Endothelial cell of umbilical vein (primary cell): ENCODE measurements at regions not wholly inside any gene's neighbourhood (a gene's known extent, or its start where the extent isn't known, plus 50 kb on each side); places are given as distances from the start of the nearest gene placed in this dataset.

ENCODE experiments used
- BruUV-seq: library from RNA; stranded (reverse); fragments of 400-500 nt; replicated peaks from 2 replicates; lab custom pipeline; 2021; lab: Mats Ljungman, UMichigan
- CTCF ChIA-PET: fragments of 300-600, 350-600 bp; sonication (Branson Sonifier 250); formaldehyde crosslinking; loops from one replicate; lab custom pipeline; 2021; ENCODE audit warnings: antibody characterized with exemption, inconsistent platforms; lab: Charles Lee
- POLR2A ChIA-PET: fragments of 300-600, 350-600 bp; sonication (Branson Sonifier 250); formaldehyde crosslinking; loops from one replicate; lab custom pipeline; 2021; ENCODE audit warnings: antibody characterized with exemption, inconsistent platforms; lab: Charles Lee
- DNase-seq: peaks from one replicate; pipeline ENCODE4 v3.0.0-alpha.2; 2011; ENCODE audit warnings: low read depth, low spot score
- FAIRE-seq: peaks from 2 replicates; lab custom pipeline; 2011; peaks lifted over from hg19 to GRCh38; lab: Jason Lieb, UNC
- H2AFZ ChIP-seq: 2 replicates; pipeline ENCODE4 v1.6.0; 2012; ENCODE audit warnings: low read depth, low read length, control low read depth, inconsistent platforms
- H3K27ac ChIP-seq: 2 replicates; pipeline ENCODE4 v1.5.1; 2011; ENCODE audit warnings: low read depth, mild to moderate bottlenecking, control low read depth, low read length, moderate library complexity; ENCODE audit not compliant: insufficient read depth
- H3K27me3 ChIP-seq, 2 experiments: 2 replicates each; pipeline versions ENCODE4 v1.6.0 to v1.6.1; 2011; ENCODE audit warnings: low read length in 2 of 2, mixed read lengths in 1 of 2; ENCODE audit not compliant: control insufficient read depth in 2 of 2, insufficient read depth in 2 of 2
- H3K36me3 ChIP-seq, 2 experiments: 2 replicates in 1 of 2; 3 replicates in 1 of 2; pipeline ENCODE4 v1.5.1; 2011; ENCODE audit warnings: low read length in 2 of 2, mild to moderate bottlenecking in 1 of 2, moderate library complexity in 1 of 2; ENCODE audit not compliant: control insufficient read depth in 2 of 2, insufficient read depth in 2 of 2; ENCODE audit errors: extremely low read depth in 1 of 2
- H3K4me1 ChIP-seq: 3 replicates; pipeline ENCODE4 v1.5.1; 2011; ENCODE audit warnings: mild to moderate bottlenecking, low read length; ENCODE audit not compliant: control insufficient read depth, insufficient read depth; ENCODE audit errors: extremely low read depth
- H3K4me2 ChIP-seq: 2 replicates; pipeline ENCODE4 v1.6.1; 2011; ENCODE audit warnings: low read length, control low read depth, mixed read lengths; ENCODE audit not compliant: insufficient read depth
- H3K4me3 ChIP-seq, 3 experiments: fragments of 200-600 bp in 1 of 3; sonication (generic), shearing (Covaris generic) in 1 of 3; replicated peaks in 1 of 3; 2 replicates each; pipeline ENCODE4 v1.5.1; 2011 to 2016; ENCODE audit warnings: control low read depth in 3 of 3, low read length in 3 of 3, mild to moderate bottlenecking in 2 of 3, inconsistent platforms in 1 of 3, low read depth in 1 of 3, moderate library complexity in 1 of 3; ENCODE audit not compliant: insufficient read depth in 1 of 3
- H3K79me2 ChIP-seq: 2 replicates; pipeline ENCODE4 v1.6.0; 2012; ENCODE audit warnings: low read length, inconsistent platforms; ENCODE audit not compliant: control insufficient read depth, insufficient read depth
- H3K9ac ChIP-seq: replicated peaks from 2 replicates; pipeline ENCODE3; 2011; ENCODE audit warnings: low read length, control low read depth; ENCODE audit not compliant: insufficient read depth; ENCODE audit errors: extremely low read depth
- H3K9me1 ChIP-seq: replicated peaks from 3 replicates; pipeline ENCODE4 v1.6.0; 2011; ENCODE audit warnings: mild to moderate bottlenecking, low read length; ENCODE audit not compliant: control insufficient read depth, insufficient read depth; ENCODE audit errors: extremely low read depth
- H3K9me3 ChIP-seq: replicated peaks from 2 replicates; pipeline ENCODE4 v1.5.1; 2012; ENCODE audit warnings: low read length, inconsistent platforms; ENCODE audit not compliant: control insufficient read depth, insufficient read depth
- H4K20me1 ChIP-seq: replicated peaks from 2 replicates; pipeline ENCODE3; 2011; ENCODE audit warnings: mild to moderate bottlenecking, low read length; ENCODE audit not compliant: control insufficient read depth, insufficient read depth; ENCODE audit errors: extremely low read depth
- EZH2 ChIP-seq: IDR thresholded peaks from 2 replicates; pipeline ENCODE4 v1.6.1; 2012; ENCODE audit warnings: borderline replicate concordance, low read depth, mild to moderate bottlenecking, moderate library complexity, low read length, inconsistent platforms; ENCODE audit not compliant: severe bottlenecking
- FOS ChIP-seq: IDR thresholded peaks from 2 replicates; pipeline ENCODE4 v1.6.1; 2011; ENCODE audit warnings: mild to moderate bottlenecking, low read length, moderate library complexity, borderline replicate concordance; ENCODE audit not compliant: insufficient read depth
- GATA2 ChIP-seq: IDR thresholded peaks from 2 replicates; pipeline ENCODE4 v1.7.0; 2011; ENCODE audit warnings: low read depth, mild to moderate bottlenecking, moderate library complexity, mixed read lengths, low read length; ENCODE audit not compliant: insufficient read length, insufficient read depth
- JUN ChIP-seq: IDR thresholded peaks from 2 replicates; pipeline ENCODE4 v1.6.1; 2011; ENCODE audit warnings: borderline replicate concordance, low read depth; ENCODE audit not compliant: insufficient read length, insufficient read depth
- MYC ChIP-seq: IDR thresholded peaks from one replicate; pipeline ENCODE4 v1.6.1; 2011; ENCODE audit warnings: mild to moderate bottlenecking, low read depth, low read length
- POLR2A ChIP-seq: IDR thresholded peaks from 2 replicates; pipeline ENCODE4 v1.6.1; 2012; ENCODE audit warnings: low read depth, mild to moderate bottlenecking, control low read depth, low read length
- POLR2AphosphoS5 ChIP-seq: IDR thresholded peaks from 2 replicates; pipeline ENCODE4 v1.6.1; 2012; ENCODE audit warnings: low read depth, mild to moderate bottlenecking, control low read depth, low read length, moderate library complexity; ENCODE audit not compliant: insufficient read depth
- dilution Hi-C: fragments of 300-500 bp; cut with MboI; formaldehyde crosslinking; loops from one replicate; pipeline ENCODE4 v1.15.0; 2019; ENCODE audit warnings: low sequenced_read_pairs; ENCODE audit not compliant: extremely low pct_ligation_motif_present
- intact Hi-C: fragments of 100-400 bp; cut with micrococcal nuclease; formaldehyde crosslinking; loops from one replicate; pipeline ENCODE4 v1.10.0; 2022
- TF ChIP-seq, protein P1 (sequence below), 2 donors: IDR thresholded peaks; 1 replicate in 1 of 2; 2 replicates in 1 of 2; pipeline ENCODE4 v1.5.1; 2011; ENCODE audit warnings: low read length in 2 of 2, mild to moderate bottlenecking in 2 of 2, moderate library complexity in 2 of 2, control low read depth in 1 of 2, inconsistent platforms in 1 of 2, low read depth in 1 of 2; ENCODE audit not compliant: insufficient read depth in 1 of 2; ENCODE audit errors: extremely low read depth in 1 of 2
- TF ChIP-seq, protein P2 (sequence below): IDR thresholded peaks from 2 replicates; pipeline ENCODE4 v1.6.1; 2011; ENCODE audit not compliant: insufficient read depth, insufficient read length

DNA sequence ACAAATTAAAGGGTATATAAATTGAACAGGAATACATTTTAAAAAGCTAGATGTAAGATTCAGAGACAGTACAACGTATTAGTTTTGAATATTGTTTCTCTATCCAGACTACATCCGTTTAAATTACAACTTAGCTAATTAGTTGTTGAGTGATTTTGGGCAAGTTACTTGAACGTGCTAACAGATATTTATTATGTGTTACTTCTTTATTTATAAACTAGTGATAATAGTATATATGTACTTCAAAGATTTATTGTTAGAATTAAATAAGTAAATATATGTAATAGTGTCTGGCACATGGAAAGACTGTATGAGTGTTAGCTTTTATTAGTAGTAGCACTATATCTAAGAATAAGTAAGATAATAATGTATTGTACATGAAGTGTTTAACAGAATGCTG, 92.0 kb upstream of the GBE1 start:
- no peak overlapping the region for H3K9ac ChIP-seq
- dilution Hi-C loops (no loop called here), intact Hi-C loops (no loop called here)
- no peaks in the 10 kb centered on the region for H3K27me3 ChIP-seq
- no peaks in the 10 kb centered on the region for H3K4me1 ChIP-seq
- DNase-seq (no peak), FAIRE-seq (no peak)
- TF ChIP-seq JUN (no peak), POLR2AphosphoS5 (no peak), POLR2A (no peak), FOS (no peak), GATA2 (no peak), EZH2 (no peak), MYC (no peak)
- TF ChIP-seq, protein P1, sequence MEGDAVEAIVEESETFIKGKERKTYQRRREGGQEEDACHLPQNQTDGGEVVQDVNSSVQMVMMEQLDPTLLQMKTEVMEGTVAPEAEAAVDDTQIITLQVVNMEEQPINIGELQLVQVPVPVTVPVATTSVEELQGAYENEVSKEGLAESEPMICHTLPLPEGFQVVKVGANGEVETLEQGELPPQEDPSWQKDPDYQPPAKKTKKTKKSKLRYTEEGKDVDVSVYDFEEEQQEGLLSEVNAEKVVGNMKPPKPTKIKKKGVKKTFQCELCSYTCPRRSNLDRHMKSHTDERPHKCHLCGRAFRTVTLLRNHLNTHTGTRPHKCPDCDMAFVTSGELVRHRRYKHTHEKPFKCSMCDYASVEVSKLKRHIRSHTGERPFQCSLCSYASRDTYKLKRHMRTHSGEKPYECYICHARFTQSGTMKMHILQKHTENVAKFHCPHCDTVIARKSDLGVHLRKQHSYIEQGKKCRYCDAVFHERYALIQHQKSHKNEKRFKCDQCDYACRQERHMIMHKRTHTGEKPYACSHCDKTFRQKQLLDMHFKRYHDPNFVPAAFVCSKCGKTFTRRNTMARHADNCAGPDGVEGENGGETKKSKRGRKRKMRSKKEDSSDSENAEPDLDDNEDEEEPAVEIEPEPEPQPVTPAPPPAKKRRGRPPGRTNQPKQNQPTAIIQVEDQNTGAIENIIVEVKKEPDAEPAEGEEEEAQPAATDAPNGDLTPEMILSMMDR (IDR thresholded peaks at IDR 0.05; ENCODE audit: extremely low read depth in 1 of 2, insufficient read depth in 1 of 2, low read depth in 1 of 2, low read length in 2 of 2) = no peak
- TF ChIP-seq, protein P2, sequence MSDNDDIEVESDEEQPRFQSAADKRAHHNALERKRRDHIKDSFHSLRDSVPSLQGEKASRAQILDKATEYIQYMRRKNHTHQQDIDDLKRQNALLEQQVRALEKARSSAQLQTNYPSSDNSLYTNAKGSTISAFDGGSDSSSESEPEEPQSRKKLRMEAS = no peak
- no peaks in the 10 kb centered on the region for H3K9me1 ChIP-seq
- ChIA-PET POLR2A (no interaction called here), CTCF (no interaction called here)
- no peaks in the 10 kb centered on the region for H3K36me3 ChIP-seq
- no peak overlapping the region for H3K4me3 ChIP-seq
- H3K79me2 ChIP-seq = no peaks in the 10 kb centered on the region
- no TSS peak for BruUV-seq
- H4K20me1 ChIP-seq = no peaks in the 10 kb centered on the region
- H2AFZ ChIP-seq = no peak overlapping the region
- no peaks in the 10 kb centered on the region for H3K9me3 ChIP-seq
- H3K27ac ChIP-seq = no peak overlapping the region
- H3K4me2 ChIP-seq = no peak overlapping the region
